Thyroid gland (tissue), 4 donors: ENCODE measurements at regions not wholly inside any gene's neighbourhood (a gene's known extent, or its start where the extent isn't known, plus 50 kb on each side); places are given as distances from the start of the nearest gene placed in this dataset.
"Not testable (repeated sequence)": the region's sequence is repeated elsewhere in the genome, so short reads cannot be mapped to it uniquely, and the experiment has no call there.

Source experiments
- POLR2A ChIP-seq, 2 donors: fragments of 450-650 bp; IDR thresholded peaks; one replicate each; pipeline ENCODE4 v1.6.1; 2017; ENCODE audit warnings: antibody characterized with exemption in 2 of 2, mild to moderate bottlenecking in 2 of 2, moderate library complexity in 1 of 2
- TF ChIP-seq, protein P1 (sequence below), 6 experiments: fragments of 200-600 bp in 3 of 6; fragments of 450-650 bp in 3 of 6; sonication (generic) in 3 of 6; IDR thresholded peaks; one replicate each; pipeline ENCODE4 v1.5.1; 2016 to 2019; ENCODE audit warnings: antibody characterized with exemption in 6 of 6, mild to moderate bottlenecking in 2 of 6, inconsistent platforms in 1 of 6, moderate library complexity in 1 of 6

DNA sequence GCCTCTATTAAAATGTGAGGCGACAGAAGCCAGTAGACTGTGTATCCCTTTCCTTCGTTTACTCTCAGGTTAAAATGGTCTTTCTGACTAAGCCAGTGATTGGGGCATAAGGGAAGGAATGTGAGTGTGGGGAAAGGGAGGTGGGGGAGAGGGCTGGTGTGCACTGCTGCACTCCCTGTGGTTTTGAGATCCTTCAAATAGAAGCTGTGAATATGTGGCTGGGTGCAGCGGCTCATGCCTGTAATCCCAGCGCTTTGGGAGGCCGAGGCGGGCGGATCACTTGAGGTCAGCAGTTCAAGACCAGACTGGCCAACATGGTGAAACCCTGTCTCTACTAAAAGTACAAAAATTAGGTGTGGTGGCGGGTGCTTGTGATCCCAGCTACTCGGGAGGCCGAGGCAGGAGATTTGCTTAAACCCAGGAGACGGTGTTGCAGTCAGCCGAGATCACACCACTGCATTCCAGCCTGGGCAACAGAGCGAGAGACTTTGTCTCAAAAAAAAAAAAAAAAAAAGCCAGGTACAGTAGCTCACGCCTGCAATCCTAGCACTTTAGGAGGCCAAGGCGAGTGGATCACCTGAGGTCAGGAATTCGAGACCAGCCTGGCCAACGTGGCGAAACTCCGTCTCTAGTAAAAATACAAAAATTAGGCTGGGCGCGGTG is 78.8 kb downstream of the TOMM20 start:
- not testable (repeated sequence) for TF ChIP-seq POLR2A (IDR thresholded peaks at IDR 0.05)
- TF ChIP-seq, protein P1, sequence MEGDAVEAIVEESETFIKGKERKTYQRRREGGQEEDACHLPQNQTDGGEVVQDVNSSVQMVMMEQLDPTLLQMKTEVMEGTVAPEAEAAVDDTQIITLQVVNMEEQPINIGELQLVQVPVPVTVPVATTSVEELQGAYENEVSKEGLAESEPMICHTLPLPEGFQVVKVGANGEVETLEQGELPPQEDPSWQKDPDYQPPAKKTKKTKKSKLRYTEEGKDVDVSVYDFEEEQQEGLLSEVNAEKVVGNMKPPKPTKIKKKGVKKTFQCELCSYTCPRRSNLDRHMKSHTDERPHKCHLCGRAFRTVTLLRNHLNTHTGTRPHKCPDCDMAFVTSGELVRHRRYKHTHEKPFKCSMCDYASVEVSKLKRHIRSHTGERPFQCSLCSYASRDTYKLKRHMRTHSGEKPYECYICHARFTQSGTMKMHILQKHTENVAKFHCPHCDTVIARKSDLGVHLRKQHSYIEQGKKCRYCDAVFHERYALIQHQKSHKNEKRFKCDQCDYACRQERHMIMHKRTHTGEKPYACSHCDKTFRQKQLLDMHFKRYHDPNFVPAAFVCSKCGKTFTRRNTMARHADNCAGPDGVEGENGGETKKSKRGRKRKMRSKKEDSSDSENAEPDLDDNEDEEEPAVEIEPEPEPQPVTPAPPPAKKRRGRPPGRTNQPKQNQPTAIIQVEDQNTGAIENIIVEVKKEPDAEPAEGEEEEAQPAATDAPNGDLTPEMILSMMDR (IDR thresholded peaks at IDR 0.05): not testable (repeated sequence)
